SK-N-SH treated with all-trans-retinoic acid at 6 μM for 48 hours (cell line): ENCODE measurements at regions not wholly inside any gene's neighbourhood (a gene's known extent, or its start where the extent isn't known, plus 50 kb on each side); places are given as distances from the start of the nearest gene placed in this dataset.

ENCODE experiments used
- ATAC-seq: fragments of 200-7000 bp; cut with Tn5 transposase; 3 replicates; pipeline ENCODE4 v1.9.1; 2020; ENCODE audit warnings: mild to moderate bottlenecking, moderate library complexity
- ARNTL ChIP-seq: fragments of 450-650 bp; formaldehyde crosslinking; IDR thresholded peaks from 2 replicates; pipeline ENCODE4 v1.5.0; 2020; ENCODE audit warnings: low read depth, mild to moderate bottlenecking, moderate library complexity, borderline replicate concordance
- BACH2 ChIP-seq: fragments of 250-450 bp; sonication (Bioruptor Pico); IDR thresholded peaks from 2 replicates; pipeline ENCODE4 v1.9.0; 2021; ENCODE audit warnings: mild to moderate bottlenecking, borderline replicate concordance
- CREB5 ChIP-seq: fragments of 250-450 bp; sonication (Bioruptor Pico); IDR thresholded peaks from 2 replicates; pipeline ENCODE4 v1.5.1; 2020; ENCODE audit warnings: low read depth, mild to moderate bottlenecking, moderate library complexity
- CSDC2 ChIP-seq: fragments of 250-450 bp; sonication (Bioruptor Pico); IDR thresholded peaks from 2 replicates; pipeline ENCODE4 v1.5.0; 2020; ENCODE audit warnings: mild to moderate bottlenecking, moderate library complexity
- CSRNP3 ChIP-seq: fragments of 250-450 bp; sonication (Bioruptor Pico); IDR thresholded peaks from 2 replicates; pipeline ENCODE4 v1.5.1; 2021; ENCODE audit warnings: mild to moderate bottlenecking, moderate library complexity
- ESRRG ChIP-seq: fragments of 250-450 bp; sonication (Bioruptor Pico); IDR thresholded peaks from 2 replicates; pipeline ENCODE4 v1.6.1; 2021; ENCODE audit warnings: mild to moderate bottlenecking
- GLIS3 ChIP-seq: fragments of 250-450 bp; sonication (Bioruptor Pico); IDR thresholded peaks from 2 replicates; pipeline ENCODE4 v1.5.0; 2020; ENCODE audit warnings: mild to moderate bottlenecking, moderate library complexity
- ISL1 ChIP-seq: fragments of 250-450 bp; sonication (Bioruptor Pico); IDR thresholded peaks from 2 replicates; pipeline ENCODE4 v2.1.2; 2022; ENCODE audit warnings: mild to moderate bottlenecking, moderate library complexity
- OSR1 ChIP-seq: fragments of 250-450 bp; sonication (Bioruptor Pico); IDR thresholded peaks from 2 replicates; pipeline ENCODE4 v1.8.0; 2022; ENCODE audit warnings: moderate library complexity, mild to moderate bottlenecking, inconsistent platforms
- PPARA ChIP-seq: fragments of 250-450 bp; sonication (Bioruptor Pico); IDR thresholded peaks from 2 replicates; pipeline ENCODE4 v1.5.0; 2020; ENCODE audit warnings: mild to moderate bottlenecking, borderline replicate concordance
- RARB ChIP-seq: fragments of 250-450 bp; sonication (Bioruptor Pico); IDR thresholded peaks from 2 replicates; pipeline ENCODE4 v1.8.0; 2021; ENCODE audit warnings: mild to moderate bottlenecking, moderate library complexity
- SNAI2 ChIP-seq: fragments of 250-450 bp; sonication (Bioruptor Pico); IDR thresholded peaks from 2 replicates; pipeline ENCODE4 v1.5.0; 2020; ENCODE audit warnings: mild to moderate bottlenecking, moderate library complexity
- TCF4 ChIP-seq: fragments of 250-450 bp; sonication (Bioruptor Pico); IDR thresholded peaks from 2 replicates; pipeline ENCODE4 v1.8.0; 2021; ENCODE audit warnings: mild to moderate bottlenecking, moderate library complexity, borderline replicate concordance
- TSHZ2 ChIP-seq: fragments of 250-450 bp; sonication (Bioruptor Pico); IDR thresholded peaks from 2 replicates; pipeline ENCODE4 v1.5.0; 2020; ENCODE audit warnings: mild to moderate bottlenecking, moderate library complexity
- ZC3H10 ChIP-seq: fragments of 250-450 bp; sonication (Bioruptor Pico); IDR thresholded peaks from 2 replicates; pipeline ENCODE4 v1.5.1; 2021; ENCODE audit warnings: mild to moderate bottlenecking, moderate library complexity
- ZFP30 ChIP-seq: fragments of 450-650 bp; formaldehyde crosslinking; IDR thresholded peaks from 2 replicates; pipeline ENCODE4 v1.5.0; 2022; ENCODE audit warnings: mild to moderate bottlenecking, moderate library complexity
- ZNF565 ChIP-seq: fragments of 450-650 bp; formaldehyde crosslinking; conservative IDR thresholded peaks from 2 replicates; pipeline ENCODE4 v1.5.0; 2020; ENCODE audit warnings: low read depth, mild to moderate bottlenecking, moderate library complexity
- ZNF70 ChIP-seq: fragments of 450-650 bp; formaldehyde crosslinking; IDR thresholded peaks from 2 replicates; pipeline ENCODE4 v1.5.0; 2020; ENCODE audit warnings: mild to moderate bottlenecking, moderate library complexity
- ZNF8 ChIP-seq: fragments of 450-650 bp; formaldehyde crosslinking; IDR thresholded peaks from 2 replicates; pipeline ENCODE4 v1.5.0; 2020; ENCODE audit warnings: mild to moderate bottlenecking, moderate library complexity
- TF ChIP-seq, protein P1 (sequence below): fragments of 250-450 bp; sonication (Bioruptor Pico); IDR thresholded peaks from 2 replicates; pipeline ENCODE4 v1.8.0; 2020; ENCODE audit warnings: mild to moderate bottlenecking, moderate library complexity, borderline replicate concordance
- TF ChIP-seq, protein P2 (sequence below): fragments of 250-450 bp; sonication (Bioruptor Pico); IDR thresholded peaks from 2 replicates; pipeline ENCODE4 v1.8.0; 2021; ENCODE audit warnings: low read depth, mild to moderate bottlenecking, moderate library complexity, borderline replicate concordance

- peak; percentile 68 for ATAC-seq
These were observed 157.9 kb downstream of the RAP2B start for GRCh38 chr3:153319705-153320554.

GRCh38 chr3:153320585-153321128, 158.6 kb downstream of the RAP2B start:
- ATAC-seq, result peak; percentile 65
- no peak for TF ChIP-seq PPARA (CRISPR knock-in tag)
- no peak for TF ChIP-seq BACH2 (CRISPR knock-in tag)
- TF ChIP-seq ZNF70, result no peak
- no peak for TF ChIP-seq ARNTL (CRISPR knock-in tag)
- no peak for TF ChIP-seq ZFP30 (CRISPR knock-in tag)
- no peak for TF ChIP-seq CSRNP3
- no peak for TF ChIP-seq CSDC2 (CRISPR knock-in tag)
- no peak for TF ChIP-seq ISL1 (CRISPR knock-in tag)

More at GRCh38 chr3:153319705-153320554, 157.9 kb downstream of the RAP2B start:
- TF ChIP-seq CREB5 (CRISPR knock-in tag) (no peak), CSDC2 (CRISPR knock-in tag) (no peak), RARB (no peak), ZNF565 (no peak), SNAI2 (CRISPR knock-in tag) (no peak), ZNF8 (CRISPR knock-in tag) (no peak), ZNF70 (no peak), ISL1 (CRISPR knock-in tag) (no peak), ESRRG (CRISPR knock-in tag) (no peak), TCF4 (CRISPR knock-in tag) (no peak), ZC3H10 (CRISPR knock-in tag) (no peak), ARNTL (CRISPR knock-in tag) (no peak), TSHZ2 (CRISPR knock-in tag) (no peak), OSR1 (CRISPR knock-in tag) (no peak), ZFP30 (CRISPR knock-in tag) (no peak), CSRNP3 (no peak), GLIS3 (CRISPR knock-in tag) (no peak), BACH2 (CRISPR knock-in tag) (no peak)
- TF ChIP-seq, protein P1, sequence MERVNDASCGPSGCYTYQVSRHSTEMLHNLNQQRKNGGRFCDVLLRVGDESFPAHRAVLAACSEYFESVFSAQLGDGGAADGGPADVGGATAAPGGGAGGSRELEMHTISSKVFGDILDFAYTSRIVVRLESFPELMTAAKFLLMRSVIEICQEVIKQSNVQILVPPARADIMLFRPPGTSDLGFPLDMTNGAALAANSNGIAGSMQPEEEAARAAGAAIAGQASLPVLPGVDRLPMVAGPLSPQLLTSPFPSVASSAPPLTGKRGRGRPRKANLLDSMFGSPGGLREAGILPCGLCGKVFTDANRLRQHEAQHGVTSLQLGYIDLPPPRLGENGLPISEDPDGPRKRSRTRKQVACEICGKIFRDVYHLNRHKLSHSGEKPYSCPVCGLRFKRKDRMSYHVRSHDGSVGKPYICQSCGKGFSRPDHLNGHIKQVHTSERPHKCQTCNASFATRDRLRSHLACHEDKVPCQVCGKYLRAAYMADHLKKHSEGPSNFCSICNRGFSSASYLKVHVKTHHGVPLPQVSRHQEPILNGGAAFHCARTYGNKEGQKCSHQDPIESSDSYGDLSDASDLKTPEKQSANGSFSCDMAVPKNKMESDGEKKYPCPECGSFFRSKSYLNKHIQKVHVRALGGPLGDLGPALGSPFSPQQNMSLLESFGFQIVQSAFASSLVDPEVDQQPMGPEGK (CRISPR knock-in tag), result no peak
- TF ChIP-seq, protein P2, sequence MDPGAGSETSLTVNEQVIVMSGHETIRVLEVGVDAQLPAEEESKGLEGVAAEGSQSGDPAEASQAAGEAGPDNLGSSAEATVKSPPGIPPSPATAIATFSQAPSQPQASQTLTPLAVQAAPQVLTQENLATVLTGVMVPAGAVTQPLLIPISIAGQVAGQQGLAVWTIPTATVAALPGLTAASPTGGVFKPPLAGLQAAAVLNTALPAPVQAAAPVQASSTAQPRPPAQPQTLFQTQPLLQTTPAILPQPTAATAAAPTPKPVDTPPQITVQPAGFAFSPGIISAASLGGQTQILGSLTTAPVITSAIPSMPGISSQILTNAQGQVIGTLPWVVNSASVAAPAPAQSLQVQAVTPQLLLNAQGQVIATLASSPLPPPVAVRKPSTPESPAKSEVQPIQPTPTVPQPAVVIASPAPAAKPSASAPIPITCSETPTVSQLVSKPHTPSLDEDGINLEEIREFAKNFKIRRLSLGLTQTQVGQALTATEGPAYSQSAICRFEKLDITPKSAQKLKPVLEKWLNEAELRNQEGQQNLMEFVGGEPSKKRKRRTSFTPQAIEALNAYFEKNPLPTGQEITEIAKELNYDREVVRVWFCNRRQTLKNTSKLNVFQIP (CRISPR knock-in tag), result no peak
